ENCODE measurements at regions not wholly inside any gene's neighbourhood (a gene's known extent, or its start where the extent isn't known, plus 50 kb on each side); places are given as distances from the start of the nearest gene placed in this dataset.

DNA sequence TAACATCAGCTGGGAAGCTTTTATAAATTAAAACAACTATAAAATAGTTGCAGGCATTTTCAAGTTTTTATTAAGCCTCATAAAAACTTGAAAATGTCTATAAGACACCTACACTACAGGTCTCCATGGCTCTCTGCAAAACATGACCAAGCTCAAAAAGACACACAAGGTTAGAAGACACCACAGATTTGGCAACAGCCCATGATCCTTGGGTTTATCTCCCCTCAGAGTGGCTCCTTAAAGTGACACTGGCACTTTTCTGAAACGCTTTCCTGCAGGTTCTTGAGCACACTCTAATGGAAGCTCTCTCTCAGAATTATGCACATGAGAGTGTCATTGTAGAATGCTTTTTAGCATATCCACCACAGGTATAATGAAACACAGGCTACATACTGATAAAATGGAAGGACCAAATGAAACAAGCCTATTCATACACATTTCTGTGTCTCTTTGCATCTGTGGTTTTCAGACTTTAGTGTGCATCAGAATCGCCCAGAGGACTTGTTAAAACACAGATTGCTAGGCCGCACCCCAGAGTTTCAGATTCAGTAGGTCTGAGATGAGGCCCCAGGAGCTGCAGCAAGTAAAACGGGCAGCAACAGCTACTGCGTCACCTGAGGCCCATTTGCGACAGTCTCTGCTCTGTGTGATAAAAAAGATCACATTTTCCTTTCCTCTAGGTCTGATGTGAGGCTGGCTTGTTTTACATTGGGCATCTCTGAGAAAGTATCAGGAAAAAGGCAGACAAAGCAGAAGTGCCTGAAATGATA lies 75.0 kb upstream of the WSB1 start:
- TF ChIP-seq SIX5 (IDR thresholded peaks at IDR 0.05; ENCODE audit: borderline replicate concordance in 1 of 2, insufficient read depth in 1 of 2, low read depth in 1 of 2, low read length in 2 of 2) (no peak), TCF7L2 (IDR thresholded peaks at IDR 0.05; ENCODE audit: low read depth, low read length) (no peak), E2F4 (CRISPR knock-in tag; IDR thresholded peaks at IDR 0.05; ENCODE audit: low read depth) (no peak), PTBP1 (IDR thresholded peaks at IDR 0.05; ENCODE audit: low read depth, low read length) (no peak), NFIC (IDR thresholded peaks at IDR 0.05) (no peak), SMARCE1 (IDR thresholded peaks at IDR 0.05) (no peak)
- TF ChIP-seq, protein P1, sequence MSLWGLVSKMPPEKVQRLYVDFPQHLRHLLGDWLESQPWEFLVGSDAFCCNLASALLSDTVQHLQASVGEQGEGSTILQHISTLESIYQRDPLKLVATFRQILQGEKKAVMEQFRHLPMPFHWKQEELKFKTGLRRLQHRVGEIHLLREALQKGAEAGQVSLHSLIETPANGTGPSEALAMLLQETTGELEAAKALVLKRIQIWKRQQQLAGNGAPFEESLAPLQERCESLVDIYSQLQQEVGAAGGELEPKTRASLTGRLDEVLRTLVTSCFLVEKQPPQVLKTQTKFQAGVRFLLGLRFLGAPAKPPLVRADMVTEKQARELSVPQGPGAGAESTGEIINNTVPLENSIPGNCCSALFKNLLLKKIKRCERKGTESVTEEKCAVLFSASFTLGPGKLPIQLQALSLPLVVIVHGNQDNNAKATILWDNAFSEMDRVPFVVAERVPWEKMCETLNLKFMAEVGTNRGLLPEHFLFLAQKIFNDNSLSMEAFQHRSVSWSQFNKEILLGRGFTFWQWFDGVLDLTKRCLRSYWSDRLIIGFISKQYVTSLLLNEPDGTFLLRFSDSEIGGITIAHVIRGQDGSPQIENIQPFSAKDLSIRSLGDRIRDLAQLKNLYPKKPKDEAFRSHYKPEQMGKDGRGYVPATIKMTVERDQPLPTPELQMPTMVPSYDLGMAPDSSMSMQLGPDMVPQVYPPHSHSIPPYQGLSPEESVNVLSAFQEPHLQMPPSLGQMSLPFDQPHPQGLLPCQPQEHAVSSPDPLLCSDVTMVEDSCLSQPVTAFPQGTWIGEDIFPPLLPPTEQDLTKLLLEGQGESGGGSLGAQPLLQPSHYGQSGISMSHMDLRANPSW (CRISPR knock-in tag; IDR thresholded peaks at IDR 0.05): no peak

Measured in K562 (cell line).